ENCODE measurements at regions not wholly inside any gene's neighbourhood (a gene's known extent, or its start where the extent isn't known, plus 50 kb on each side); places are given as distances from the start of the nearest gene placed in this dataset.

DNA sequence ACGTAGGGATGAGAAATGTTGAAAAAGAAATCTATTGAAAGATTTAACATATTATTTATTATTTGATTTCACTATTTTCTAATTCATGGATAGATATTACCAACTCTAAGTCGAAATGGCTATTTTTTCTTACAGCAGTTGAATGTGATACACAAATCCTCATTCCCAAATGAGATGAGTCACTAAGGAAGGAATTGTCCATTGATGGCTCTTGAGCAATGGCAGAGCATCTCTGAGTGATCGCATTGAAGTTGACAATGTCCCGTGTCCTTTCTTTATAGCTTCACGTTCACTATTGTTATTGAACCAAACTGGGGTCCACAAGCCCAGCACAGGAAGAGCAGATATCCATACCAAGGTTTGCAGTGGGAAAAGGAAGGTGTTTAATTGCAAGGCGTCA is 648.3 kb upstream of the SPRY2 start:
- TF ChIP-seq POLR2A (IDR thresholded peaks at IDR 0.05; ENCODE audit: low read depth, low read length), result no peak
- TF ChIP-seq ZNF24 (IDR thresholded peaks at IDR 0.05), result no peak

All from GM12878 (cell line).